K562 (cell line): ENCODE measurements at regions not wholly inside any gene's neighbourhood (a gene's known extent, or its start where the extent isn't known, plus 50 kb on each side); places are given as distances from the start of the nearest gene placed in this dataset.

Experiments used
- ATAC-seq: fragments of 200-7000 bp; cut with Tn5 transposase; 3 replicates; pipeline ENCODE4 v1.9.1; 2020; ENCODE audit warnings: moderate library complexity
- BruUV-seq: library from RNA; stranded (reverse); fragments of 400-500 nt; replicated peaks from 2 replicates; lab custom pipeline; 2021; lab: Mats Ljungman, UMichigan
- CTCF ChIA-PET: fragments of 300-600 bp; formaldehyde crosslinking; extraction: SDS; loops from one replicate; lab custom pipeline; 2021; ENCODE audit warnings: low intra/inter-chr PET ratio; lab: Yijun Ruan, JAX
- POLR2A ChIA-PET: fragments of 300-600, 350-650 bp; sonication (Branson Sonifier 250); formaldehyde crosslinking; extraction: SDS; loops from one replicate; lab custom pipeline; 2021; ENCODE audit warnings: antibody characterized with exemption, inconsistent platforms; lab: Yijun Ruan, JAX
- DNase-seq, 4 experiments: peaks; one replicate each; pipeline versions ENCODE4 v3.0.0 to v3.0.0-alpha.2; 2011 to 2018; ENCODE audit warnings: low spot score in 3 of 4, mixed read lengths in 3 of 4; ENCODE audit errors: extremely low read depth in 1 of 4
- FAIRE-seq: peaks from 2 replicates; lab custom pipeline; 2011; peaks lifted over from hg19 to GRCh38; lab: Jason Lieb, UNC
- H2AFZ ChIP-seq: 2 replicates; pipeline ENCODE4 v1.6.0; 2011; ENCODE audit warnings: low read depth, low read length, control low read depth, inconsistent platforms
- H3K27ac ChIP-seq: fragments of 200-600 bp; 3 replicates; pipeline ENCODE4 v1.8.0; 2011; ENCODE audit warnings: low read depth, mild to moderate bottlenecking, control low read depth, inconsistent platforms, low read length, moderate library complexity, mixed read lengths; ENCODE audit errors: extremely low read depth
- H3K27me3 ChIP-seq, 2 experiments: fragments of 300-600 bp in 1 of 2; 2 replicates in 1 of 2; 3 replicates in 1 of 2; pipeline versions ENCODE4 v1.6.0 to v1.8.0; 2011; ENCODE audit warnings: inconsistent platforms in 2 of 2, low read length in 2 of 2, mild to moderate bottlenecking in 1 of 2, mixed read lengths in 1 of 2, moderate library complexity in 1 of 2; ENCODE audit not compliant: control insufficient read depth in 2 of 2, insufficient read depth in 2 of 2
- H3K36me3 ChIP-seq: fragments of 300-600 bp; 3 replicates; pipeline ENCODE4 v1.8.0; 2011; ENCODE audit warnings: mild to moderate bottlenecking, low read length, inconsistent platforms; ENCODE audit not compliant: control insufficient read depth, insufficient read depth
- H3K4me1 ChIP-seq, 2 experiments: fragments of 200-600 bp in 1 of 2; replicated peaks in 1 of 2; 2 replicates in 1 of 2; 3 replicates in 1 of 2; pipeline versions ENCODE4 v1.5.1 to v1.8.0; 2011; ENCODE audit warnings: inconsistent platforms in 2 of 2, low read length in 2 of 2, mild to moderate bottlenecking in 1 of 2, mixed read lengths in 1 of 2, moderate library complexity in 1 of 2; ENCODE audit not compliant: control insufficient read depth in 2 of 2, insufficient read depth in 2 of 2
- H3K4me2 ChIP-seq: 2 replicates; pipeline ENCODE4 v1.6.1; 2011; ENCODE audit warnings: low read length, control low read depth, inconsistent platforms, mixed read lengths; ENCODE audit not compliant: insufficient read depth
- H3K4me3 ChIP-seq: fragments of 200-600 bp; sonication (generic), shearing (Covaris generic); 2 replicates; pipeline ENCODE4 v1.5.1; 2016; ENCODE audit warnings: control low read depth, inconsistent platforms
- H3K79me2 ChIP-seq: fragments of 200-600 bp; 3 replicates; pipeline ENCODE4 v1.8.0; 2011; ENCODE audit warnings: low read length, inconsistent platforms; ENCODE audit not compliant: control insufficient read depth, insufficient read depth
- H3K9ac ChIP-seq, 2 experiments: 2 replicates each; pipeline versions ENCODE4 v1.6.0 to v1.6.1; 2011; ENCODE audit warnings: low read depth in 2 of 2, low read length in 2 of 2, control low read depth in 1 of 2, inconsistent platforms in 1 of 2, mild to moderate bottlenecking in 1 of 2, mixed read lengths in 1 of 2; ENCODE audit not compliant: insufficient read depth in 1 of 2
- H3K9me1 ChIP-seq: one replicate; pipeline ENCODE4 v1.6.0; 2011; ENCODE audit warnings: inconsistent platforms, mild to moderate bottlenecking, low read length, moderate library complexity; ENCODE audit not compliant: control insufficient read depth, insufficient read depth
- H3K9me3 ChIP-seq: replicated peaks from 2 replicates; pipeline ENCODE4 v1.5.1; 2011; ENCODE audit warnings: low read depth, low read length, inconsistent platforms; ENCODE audit not compliant: control insufficient read depth, insufficient read depth
- H4K20me1 ChIP-seq: replicated peaks from 2 replicates; pipeline ENCODE4 v1.6.1; 2011; ENCODE audit warnings: low read length, inconsistent platforms, mixed read lengths; ENCODE audit not compliant: control insufficient read depth, insufficient read depth
- C11orf30 ChIP-seq: fragments of 450-650 bp; IDR thresholded peaks from 2 replicates; pipeline ENCODE4 v1.6.1; 2016; ENCODE audit warnings: low read depth, mild to moderate bottlenecking
- E2F3 ChIP-seq: fragments of 250-450 bp; sonication (Bioruptor Pico); IDR thresholded peaks from 2 replicates; pipeline ENCODE4 v1.4.0; 2020; ENCODE audit warnings: mild to moderate bottlenecking
- MAFF ChIP-seq: IDR thresholded peaks from 2 replicates; pipeline ENCODE4 v1.6.1; 2012; ENCODE audit warnings: low read length, improper control_type of control experiment
- MAFG ChIP-seq: fragments of 450-650 bp; conservative IDR thresholded peaks from 2 replicates; pipeline ENCODE4 v1.6.1; 2016; ENCODE audit warnings: missing genetic modification characterization, missing compliant biosample characterization
- MAFK ChIP-seq: IDR thresholded peaks from 2 replicates; pipeline ENCODE4 v1.6.1; 2011; ENCODE audit warnings: low read length, improper control_type of control experiment
- PHF20 ChIP-seq: fragments of 450-650 bp; IDR thresholded peaks from 2 replicates; pipeline ENCODE4 v1.6.1; 2018; ENCODE audit not compliant: partially characterized antibody
- ZFX ChIP-seq: sonication (generic); formaldehyde crosslinking; IDR thresholded peaks from 2 replicates; pipeline ENCODE4 v1.8.0; 2022; ENCODE audit warnings: mild to moderate bottlenecking, missing genetic modification reagents, moderate library complexity
- ZNF212 ChIP-seq: fragments of 450-650 bp; formaldehyde crosslinking; IDR thresholded peaks from 2 replicates; pipeline ENCODE4 v1.4.0; 2020; ENCODE audit warnings: mild to moderate bottlenecking
- ZNF316 ChIP-seq: fragments of 450-650 bp; IDR thresholded peaks from 2 replicates; pipeline ENCODE4 v1.6.1; 2016
- WGBS: fragments of 100-300 bp; shearing (Covaris generic); methylation state at CpG from one replicate; pipeline ENCODE4 v1.1.6; 2016; ENCODE audit warnings: low coverage, mixed read lengths; ENCODE audit not compliant: insufficient coverage; ENCODE audit errors: missing lambda C conversion rate; 5-methylcytosine and 5-hydroxymethylcytosine counted together
- in situ Hi-C: fragments of 300-500 bp; cut with MboI; formaldehyde crosslinking; loops from 4 replicates; pipeline ENCODE4 v1.15.0; 2018; ENCODE audit warnings: inconsistent platforms, mixed read lengths
- intact Hi-C: fragments of 100-400 bp; cut with micrococcal nuclease; formaldehyde crosslinking; loops from 2 replicates; pipeline ENCODE4 v1.14.2; 2022
- TF ChIP-seq, protein P1 (sequence below): fragments of 450-650 bp; IDR thresholded peaks from 2 replicates; pipeline ENCODE4 v1.6.1; 2016; ENCODE audit warnings: missing biosample characterization, missing genetic modification characterization
- TF ChIP-seq, protein P2 (sequence below): fragments of 250-450 bp; sonication (Bioruptor Pico); IDR thresholded peaks from 2 replicates; pipeline ENCODE4 v1.8.0; 2021; ENCODE audit warnings: borderline replicate concordance, mild to moderate bottlenecking, moderate library complexity; ENCODE audit not compliant: poor library complexity, severe bottlenecking

DNA sequence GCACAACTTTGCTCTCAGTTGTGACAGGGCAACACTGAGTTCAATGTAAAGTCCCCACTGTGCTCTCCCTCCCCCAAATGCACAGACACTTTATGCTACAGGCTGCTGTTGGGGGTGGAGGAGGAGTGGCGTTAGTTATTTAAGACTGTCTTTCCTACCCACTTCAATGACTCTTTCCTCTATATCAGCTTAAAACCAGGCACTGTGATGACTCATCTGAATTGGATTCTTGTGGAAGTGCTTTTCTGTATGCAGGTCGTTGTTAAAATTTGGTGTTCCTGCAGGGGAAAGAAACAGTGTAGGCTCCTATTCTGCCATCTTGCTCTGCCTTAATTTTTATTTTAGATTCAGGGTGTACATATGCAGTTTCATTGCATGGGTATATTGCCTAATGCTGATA lies 1157.2 kb upstream of the ADGRL3 start:
- no peak for FAIRE-seq
- Histone ChIP-seq H3K4me2 (no peak overlapping the region), H3K79me2 (no peaks in the 10 kb centered on the region), H3K36me3 (no peaks in the 10 kb centered on the region), H3K4me1 (no peaks in the 10 kb centered on the region), H4K20me1 (no peaks in the 10 kb centered on the region), H3K9me3 (no peaks in the 10 kb centered on the region), H3K9ac (no peak overlapping the region), H2AFZ (no peak overlapping the region), H3K27me3 (no peaks in the 10 kb centered on the region), H3K4me3 (no peak overlapping the region), H3K9me1 (no peaks in the 10 kb centered on the region), H3K27ac (no peak overlapping the region)
- BruUV-seq: no TSS peak
- DNase-seq: no peak
- WGBS: 0% methylated on average over 2 of the region's 2 CpGs
- in situ Hi-C loops: no loop called here
- ChIA-PET CTCF (no interaction called here), POLR2A (no interaction called here)
- no peak for ATAC-seq
- intact Hi-C loops: no loop called here
- TF ChIP-seq, protein P1, sequence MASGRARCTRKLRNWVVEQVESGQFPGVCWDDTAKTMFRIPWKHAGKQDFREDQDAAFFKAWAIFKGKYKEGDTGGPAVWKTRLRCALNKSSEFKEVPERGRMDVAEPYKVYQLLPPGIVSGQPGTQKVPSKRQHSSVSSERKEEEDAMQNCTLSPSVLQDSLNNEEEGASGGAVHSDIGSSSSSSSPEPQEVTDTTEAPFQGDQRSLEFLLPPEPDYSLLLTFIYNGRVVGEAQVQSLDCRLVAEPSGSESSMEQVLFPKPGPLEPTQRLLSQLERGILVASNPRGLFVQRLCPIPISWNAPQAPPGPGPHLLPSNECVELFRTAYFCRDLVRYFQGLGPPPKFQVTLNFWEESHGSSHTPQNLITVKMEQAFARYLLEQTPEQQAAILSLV (tag): no peak
- TF ChIP-seq PHF20 (no peak), ZFX (no peak)

DNA sequence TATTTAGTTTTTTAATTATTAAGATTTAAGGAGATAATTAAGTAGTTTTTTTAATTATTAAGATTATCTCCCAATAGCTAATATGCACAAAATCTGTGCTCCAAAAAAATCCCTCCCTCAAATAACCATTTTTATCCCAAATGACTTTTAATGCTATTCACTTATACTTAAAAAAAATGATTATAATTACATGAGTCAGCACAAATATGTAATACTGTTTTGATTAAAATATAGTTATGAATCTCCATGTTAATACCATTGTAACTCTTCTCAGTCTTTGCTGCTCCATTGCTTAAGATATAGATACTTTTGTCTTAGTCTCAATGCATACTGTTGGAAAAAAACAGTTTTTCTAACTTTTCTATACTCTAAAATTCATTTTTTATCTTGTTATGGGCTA lies 1121.1 kb upstream of the ADGRL3 start:
- Histone ChIP-seq H3K79me2 (no peaks in the 10 kb centered on the region), H3K36me3 (no peaks in the 10 kb centered on the region), H3K9ac (no peak overlapping the region), H3K4me2 (no peak overlapping the region), H3K27ac (no peak overlapping the region), H3K9me1 (no peaks in the 10 kb centered on the region), H3K27me3 (no peaks in the 10 kb centered on the region), H4K20me1 (no peaks in the 10 kb centered on the region), H2AFZ (no peak overlapping the region), H3K9me3 (no peaks in the 10 kb centered on the region; the same call in 1 of the 2 replicates), H3K4me3 (no peak overlapping the region), H3K4me1 (no peaks in the 10 kb centered on the region)
- peak; percentile 49; the same call in 1 of the 2 replicates for TF ChIP-seq C11orf30
- TF ChIP-seq ZNF212 (CRISPR knock-in tag): no peak
- TF ChIP-seq MAFK: peak; percentile 67; the same call in 1 of the 2 replicates
- peak; percentile 61 for TF ChIP-seq MAFF
- TF ChIP-seq, protein P2, sequence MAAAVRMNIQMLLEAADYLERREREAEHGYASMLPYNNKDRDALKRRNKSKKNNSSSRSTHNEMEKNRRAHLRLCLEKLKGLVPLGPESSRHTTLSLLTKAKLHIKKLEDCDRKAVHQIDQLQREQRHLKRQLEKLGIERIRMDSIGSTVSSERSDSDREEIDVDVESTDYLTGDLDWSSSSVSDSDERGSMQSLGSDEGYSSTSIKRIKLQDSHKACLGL: no peak
- TF ChIP-seq E2F3 (CRISPR knock-in tag): no peak
- peak; percentile 83 for TF ChIP-seq ZNF316
- TF ChIP-seq MAFG: peak; percentile 53; the same call in 1 of the 2 replicates
- in situ Hi-C loops: no loop called here
- FAIRE-seq: no peak
- BruUV-seq: no TSS peak
- intact Hi-C loops: no loop called here
- DNase-seq: no peak
- ChIA-PET POLR2A (no interaction called here), CTCF (no interaction called here)
- no peak for ATAC-seq
